ENCODE measurements at regions not wholly inside any gene's neighbourhood (a gene's known extent, or its start where the extent isn't known, plus 50 kb on each side); places are given as distances from the start of the nearest gene placed in this dataset.

DNA sequence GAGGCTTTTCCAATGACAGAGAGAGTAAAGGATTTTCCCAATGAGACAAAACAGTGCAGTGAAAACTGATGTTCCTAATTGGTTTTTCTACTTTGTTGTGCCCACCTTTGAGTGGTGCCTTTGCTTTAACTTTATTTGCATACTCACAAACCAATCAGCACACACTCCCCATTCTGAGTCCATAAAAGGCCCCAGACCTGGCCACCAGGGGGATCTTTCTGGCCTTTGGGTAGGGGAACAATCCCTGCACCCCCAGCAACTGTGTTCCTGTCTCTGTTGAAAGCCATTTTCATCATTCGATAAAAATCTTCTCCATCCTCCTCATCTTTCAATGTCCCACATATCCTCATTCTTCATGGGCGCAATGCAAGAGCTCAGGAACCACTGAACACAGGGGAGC is 252.8 kb downstream of the B3GLCT start:
- H3K4me3 ChIP-seq, result no peak overlapping the region
- DNase-seq, result no peak
- 86 to 100% methylated on average over 2 of the region's 2 CpGs for WGBS, 2 donors
- H3K27ac ChIP-seq, result no peak overlapping the region
- no peaks in the 10 kb centered on the region for H3K27me3 ChIP-seq
- TF ChIP-seq POLR2AphosphoS5 (IDR thresholded peaks at IDR 0.05) (no peak), EP300 (IDR thresholded peaks at IDR 0.05) (no peak)
- TF ChIP-seq, protein P1, sequence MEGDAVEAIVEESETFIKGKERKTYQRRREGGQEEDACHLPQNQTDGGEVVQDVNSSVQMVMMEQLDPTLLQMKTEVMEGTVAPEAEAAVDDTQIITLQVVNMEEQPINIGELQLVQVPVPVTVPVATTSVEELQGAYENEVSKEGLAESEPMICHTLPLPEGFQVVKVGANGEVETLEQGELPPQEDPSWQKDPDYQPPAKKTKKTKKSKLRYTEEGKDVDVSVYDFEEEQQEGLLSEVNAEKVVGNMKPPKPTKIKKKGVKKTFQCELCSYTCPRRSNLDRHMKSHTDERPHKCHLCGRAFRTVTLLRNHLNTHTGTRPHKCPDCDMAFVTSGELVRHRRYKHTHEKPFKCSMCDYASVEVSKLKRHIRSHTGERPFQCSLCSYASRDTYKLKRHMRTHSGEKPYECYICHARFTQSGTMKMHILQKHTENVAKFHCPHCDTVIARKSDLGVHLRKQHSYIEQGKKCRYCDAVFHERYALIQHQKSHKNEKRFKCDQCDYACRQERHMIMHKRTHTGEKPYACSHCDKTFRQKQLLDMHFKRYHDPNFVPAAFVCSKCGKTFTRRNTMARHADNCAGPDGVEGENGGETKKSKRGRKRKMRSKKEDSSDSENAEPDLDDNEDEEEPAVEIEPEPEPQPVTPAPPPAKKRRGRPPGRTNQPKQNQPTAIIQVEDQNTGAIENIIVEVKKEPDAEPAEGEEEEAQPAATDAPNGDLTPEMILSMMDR (IDR thresholded peaks at IDR 0.05), result no peak
- no peak for ATAC-seq (ENCODE audit: low FRiP score in 2 of 2)
- H3K36me3 ChIP-seq, result no peaks in the 10 kb centered on the region
- no peaks in the 10 kb centered on the region for H3K4me1 ChIP-seq
- H3K9me3 ChIP-seq, result no peaks in the 10 kb centered on the region

DNA sequence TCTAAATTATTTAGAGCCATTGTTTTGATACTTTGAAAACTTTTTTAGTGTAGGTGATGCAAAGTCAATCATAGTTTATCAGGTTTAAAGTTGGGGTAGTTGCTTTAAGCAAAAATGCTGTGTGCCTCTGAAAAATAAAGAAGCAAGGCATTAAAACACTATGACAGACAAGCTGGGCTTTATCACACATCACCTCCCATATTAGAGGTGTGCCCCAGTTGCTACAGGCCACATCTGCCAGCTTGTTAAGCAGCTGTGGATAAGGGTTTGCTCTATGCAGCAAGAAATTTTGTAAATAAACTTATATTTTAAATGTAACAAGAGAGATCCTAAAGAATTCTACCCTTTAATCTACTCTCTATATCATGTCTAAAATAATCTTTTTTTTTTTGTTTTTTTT is 255.8 kb downstream of the B3GLCT start:
- TF ChIP-seq POLR2A (IDR thresholded peaks at IDR 0.05), result no peak
- TF ChIP-seq, protein P1 (IDR thresholded peaks at IDR 0.05), result no peak
- TF ChIP-seq POLR2AphosphoS5 (IDR thresholded peaks at IDR 0.05), result no peak
- no peak for TF ChIP-seq EP300 (IDR thresholded peaks at IDR 0.05)
- Histone ChIP-seq H3K36me3 (no peaks in the 10 kb centered on the region), H3K27ac (no peak overlapping the region), H3K9me3 (no peaks in the 10 kb centered on the region), H3K27me3 (no peaks in the 10 kb centered on the region), H3K4me1 (no peaks in the 10 kb centered on the region), H3K4me3 (no peak overlapping the region)
- ATAC-seq (ENCODE audit: low FRiP score in 2 of 2) (no peak), DNase-seq (no peak)

DNA sequence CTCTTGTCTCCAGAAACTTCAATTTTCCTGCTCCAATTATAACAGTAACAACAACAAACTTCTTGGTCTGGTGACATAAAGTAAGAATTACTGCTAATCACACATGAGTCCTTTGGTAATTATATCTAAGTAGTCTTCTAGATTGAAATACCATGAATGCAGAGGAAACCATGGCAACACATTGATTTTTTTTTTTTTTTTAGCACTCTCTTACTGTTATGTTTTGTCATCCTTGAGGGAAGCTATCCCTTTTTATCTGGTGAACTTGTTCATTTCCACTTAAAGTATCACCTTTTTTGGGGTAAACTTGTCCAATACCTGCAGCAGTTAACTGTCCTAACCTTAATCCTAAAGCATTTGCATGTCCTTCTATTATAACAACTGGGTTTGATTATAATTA is 256.3 kb downstream of the B3GLCT start:
- H3K27me3 ChIP-seq, result no peaks in the 10 kb centered on the region
- DNase-seq (no peak), ATAC-seq (ENCODE audit: low FRiP score in 2 of 2) (no peak)
- TF ChIP-seq POLR2AphosphoS5 (IDR thresholded peaks at IDR 0.05), result no peak
- TF ChIP-seq EP300 (IDR thresholded peaks at IDR 0.05), result no peak
- TF ChIP-seq POLR2A (IDR thresholded peaks at IDR 0.05), result no peak
- TF ChIP-seq, protein P1 (IDR thresholded peaks at IDR 0.05), result no peak
- no peak overlapping the region for H3K4me3 ChIP-seq
- no peak overlapping the region for H3K27ac ChIP-seq
- no peaks in the 10 kb centered on the region for H3K4me1 ChIP-seq
- no peaks in the 10 kb centered on the region for H3K9me3 ChIP-seq
- H3K36me3 ChIP-seq, result no peaks in the 10 kb centered on the region

DNA sequence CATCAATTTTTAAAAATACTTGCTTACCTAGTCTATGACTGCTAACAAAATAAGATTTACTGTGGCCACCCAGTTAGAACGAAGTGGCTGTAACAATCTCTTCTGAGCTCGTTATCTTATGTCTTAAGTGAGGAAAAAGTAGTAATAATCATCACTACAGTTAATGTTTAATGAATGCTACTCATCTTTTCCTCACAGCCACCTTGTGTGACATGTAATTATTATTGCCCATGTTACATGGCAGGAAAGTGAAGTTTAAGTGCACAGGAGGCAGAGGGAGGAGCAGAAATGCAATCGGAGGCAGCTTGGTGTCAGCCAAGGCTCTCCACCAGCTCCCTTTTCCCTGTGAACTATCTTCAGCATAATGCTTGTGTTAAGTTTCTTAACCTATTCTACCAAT is 260.3 kb downstream of the B3GLCT start:
- Histone ChIP-seq H3K36me3 (no peaks in the 10 kb centered on the region), H3K27me3 (no peaks in the 10 kb centered on the region), H3K9me3 (no peaks in the 10 kb centered on the region), H3K4me3 (no peak overlapping the region), H3K27ac (no peak overlapping the region), H3K4me1 (no peaks in the 10 kb centered on the region)
- 67% methylated on average over 3 of the region's 3 CpGs for WGBS, 2 donors
- no peak for ATAC-seq (ENCODE audit: low FRiP score in 2 of 2)
- TF ChIP-seq POLR2A (IDR thresholded peaks at IDR 0.05) (no peak), EP300 (IDR thresholded peaks at IDR 0.05) (no peak), POLR2AphosphoS5 (IDR thresholded peaks at IDR 0.05) (no peak)
- TF ChIP-seq, protein P1 (IDR thresholded peaks at IDR 0.05), result no peak
- no peak for DNase-seq

DNA sequence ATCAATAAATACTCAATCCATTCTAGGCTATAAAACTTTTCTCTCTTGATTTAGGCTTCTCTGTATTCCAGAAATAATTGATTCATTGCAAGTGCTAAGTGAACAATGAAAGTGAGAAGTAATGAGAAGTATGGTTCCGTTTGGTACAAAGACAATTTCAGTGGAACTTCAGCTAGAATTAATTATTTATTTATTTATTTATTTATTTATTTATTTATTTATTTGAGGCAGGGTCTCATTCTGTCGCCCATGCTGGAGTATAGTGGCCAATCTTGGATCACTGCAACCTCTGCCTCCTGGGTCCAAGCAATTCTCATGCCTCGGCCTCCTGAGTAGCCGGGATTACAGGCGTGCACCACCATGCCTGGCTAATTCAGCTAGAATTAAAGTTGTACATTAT is 262.1 kb downstream of the B3GLCT start:
- no peak overlapping the region for H3K27ac ChIP-seq
- WGBS, 2 donors, result 90 to 91% methylated on average over 5 of the region's 5 CpGs
- ATAC-seq (ENCODE audit: low FRiP score in 2 of 2), result no peak
- H3K27me3 ChIP-seq, result no peaks in the 10 kb centered on the region
- H3K4me3 ChIP-seq, result no peak overlapping the region
- no peaks in the 10 kb centered on the region for H3K9me3 ChIP-seq
- DNase-seq, result no peak
- TF ChIP-seq, protein P1 (IDR thresholded peaks at IDR 0.05), result no peak
- TF ChIP-seq POLR2AphosphoS5 (IDR thresholded peaks at IDR 0.05) (no peak), EP300 (IDR thresholded peaks at IDR 0.05) (no peak), POLR2A (IDR thresholded peaks at IDR 0.05) (no peak)
- no peaks in the 10 kb centered on the region for H3K4me1 ChIP-seq
- no peaks in the 10 kb centered on the region for H3K36me3 ChIP-seq

All from upper lobe of left lung (tissue), 6 donors.